IMR-90 (cell line): ENCODE measurements at regions not wholly inside any gene's neighbourhood (a gene's known extent, or its start where the extent isn't known, plus 50 kb on each side); places are given as distances from the start of the nearest gene placed in this dataset.

ENCODE experiments used
- CEBPB ChIP-seq: IDR thresholded peaks from 2 replicates; pipeline ENCODE4 v1.6.1; 2012; ENCODE audit warnings: low read depth, low read length, improper control_type of control experiment
- FOS ChIP-seq: fragments of 150-350 bp; IDR thresholded peaks from 2 replicates; pipeline ENCODE4 v1.6.1; 2016; ENCODE audit warnings: low read depth, low read length
- MAFK ChIP-seq: IDR thresholded peaks from 2 replicates; pipeline ENCODE4 v1.6.1; 2012; ENCODE audit warnings: low read depth, low read length, improper control_type of control experiment
- MXI1 ChIP-seq: IDR thresholded peaks from 2 replicates; pipeline ENCODE4 v1.6.1; 2012; ENCODE audit warnings: low read depth, mild to moderate bottlenecking, low read length, moderate library complexity, borderline replicate concordance
- POLR2A ChIP-seq: IDR thresholded peaks from 2 replicates; pipeline ENCODE4 v1.6.1; 2012; ENCODE audit warnings: mild to moderate bottlenecking, low read depth, low read length
- RAD21 ChIP-seq: IDR thresholded peaks from 2 replicates; pipeline ENCODE4 v1.6.1; 2012; ENCODE audit warnings: low read length, improper control_type of control experiment
- SMC3 ChIP-seq: fragments of 150-350 bp; IDR thresholded peaks from 2 replicates; pipeline ENCODE4 v1.6.1; 2016; ENCODE audit warnings: low read depth, mild to moderate bottlenecking, antibody characterized with exemption, low read length, moderate library complexity
- TF ChIP-seq, protein P1 (sequence below): conservative IDR thresholded peaks from 2 replicates; pipeline ENCODE4 v1.5.1; 2012; ENCODE audit warnings: mild to moderate bottlenecking, low read depth, low read length, improper control_type of control experiment

- TF ChIP-seq RAD21 (no peak), POLR2A (no peak), MAFK (no peak), CEBPB (no peak), SMC3 (no peak), MXI1 (no peak), FOS (no peak)
- TF ChIP-seq, protein P1, sequence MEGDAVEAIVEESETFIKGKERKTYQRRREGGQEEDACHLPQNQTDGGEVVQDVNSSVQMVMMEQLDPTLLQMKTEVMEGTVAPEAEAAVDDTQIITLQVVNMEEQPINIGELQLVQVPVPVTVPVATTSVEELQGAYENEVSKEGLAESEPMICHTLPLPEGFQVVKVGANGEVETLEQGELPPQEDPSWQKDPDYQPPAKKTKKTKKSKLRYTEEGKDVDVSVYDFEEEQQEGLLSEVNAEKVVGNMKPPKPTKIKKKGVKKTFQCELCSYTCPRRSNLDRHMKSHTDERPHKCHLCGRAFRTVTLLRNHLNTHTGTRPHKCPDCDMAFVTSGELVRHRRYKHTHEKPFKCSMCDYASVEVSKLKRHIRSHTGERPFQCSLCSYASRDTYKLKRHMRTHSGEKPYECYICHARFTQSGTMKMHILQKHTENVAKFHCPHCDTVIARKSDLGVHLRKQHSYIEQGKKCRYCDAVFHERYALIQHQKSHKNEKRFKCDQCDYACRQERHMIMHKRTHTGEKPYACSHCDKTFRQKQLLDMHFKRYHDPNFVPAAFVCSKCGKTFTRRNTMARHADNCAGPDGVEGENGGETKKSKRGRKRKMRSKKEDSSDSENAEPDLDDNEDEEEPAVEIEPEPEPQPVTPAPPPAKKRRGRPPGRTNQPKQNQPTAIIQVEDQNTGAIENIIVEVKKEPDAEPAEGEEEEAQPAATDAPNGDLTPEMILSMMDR = no peak
Observed at GRCh38 chr15:59817834-59818233, 128.7 kb upstream of the BNIP2 start.
